Lower lobe of right lung (tissue), 2 donors: ENCODE measurements at regions not wholly inside any gene's neighbourhood (a gene's known extent, or its start where the extent isn't known, plus 50 kb on each side); places are given as distances from the start of the nearest gene placed in this dataset.

Source experiments
- ATAC-seq, 2 donors: fragments of 200-7000 bp; cut with Tn5 transposase; one replicate each; pipeline ENCODE4 v1.9.1; 2020 to 2022; ENCODE audit warnings: mild to moderate bottlenecking in 2 of 2, moderate library complexity in 2 of 2
- DNase-seq: peaks from one replicate; pipeline ENCODE4 v3.0.0-alpha.2; 2020
- H3K27ac ChIP-seq: fragments of 200-600 bp; one replicate; pipeline ENCODE4 v1.8.0; 2022
- H3K27me3 ChIP-seq: fragments of 200-600 bp; one replicate; pipeline ENCODE4 v1.8.0; 2022; ENCODE audit warnings: low read depth
- H3K36me3 ChIP-seq: fragments of 200-600 bp; one replicate; pipeline ENCODE4 v1.8.0; 2022; ENCODE audit warnings: mild to moderate bottlenecking
- H3K4me1 ChIP-seq: fragments of 200-600 bp; one replicate; pipeline ENCODE4 v1.8.0; 2022
- H3K4me3 ChIP-seq: fragments of 200-600 bp; one replicate; pipeline ENCODE4 v1.8.0; 2022; ENCODE audit warnings: mild to moderate bottlenecking
- H3K9me3 ChIP-seq: fragments of 200-600 bp; one replicate; pipeline ENCODE4 v1.8.0; 2022
- intact Hi-C: fragments of 100-400 bp; cut with DNase I; formaldehyde crosslinking; loops from one replicate; pipeline ENCODE4 v1.11.0; 2022
- TF ChIP-seq, protein P1 (sequence below): fragments of 200-600 bp; IDR thresholded peaks from one replicate; pipeline ENCODE4 v1.8.0; 2022; ENCODE audit warnings: antibody characterized with exemption, mild to moderate bottlenecking
- donor health status: DM: no; HTN: yes; CAD: no; lungs with severe emphysema.

DNA sequence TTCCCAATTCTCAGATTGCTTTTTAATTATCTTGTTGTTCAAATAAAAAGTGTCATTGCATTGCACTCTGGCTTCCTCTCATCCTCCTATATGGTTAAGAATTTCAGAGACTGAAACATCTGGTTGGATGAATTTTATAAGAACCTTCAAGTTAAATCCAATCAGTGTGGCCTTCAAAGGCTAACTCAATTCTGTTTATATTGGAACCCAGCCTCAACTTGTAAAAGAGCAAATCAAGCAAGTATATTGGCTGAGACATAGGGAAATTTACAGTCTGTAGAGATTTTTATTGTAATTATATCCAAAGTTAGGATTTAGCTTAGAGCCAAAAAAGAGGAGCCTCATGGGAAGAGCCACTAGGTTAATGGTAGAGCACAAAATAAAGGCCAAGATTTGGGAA, 159.9 kb upstream of the FER start:
- H3K27ac ChIP-seq = no peak overlapping the region
- no peaks in the 10 kb centered on the region for H3K9me3 ChIP-seq
- no peaks in the 10 kb centered on the region for H3K4me1 ChIP-seq
- intact Hi-C loops = no loop called here
- DNase-seq = no peak
- H3K27me3 ChIP-seq = no peaks in the 10 kb centered on the region
- no peak overlapping the region for H3K4me3 ChIP-seq
- TF ChIP-seq, protein P1, sequence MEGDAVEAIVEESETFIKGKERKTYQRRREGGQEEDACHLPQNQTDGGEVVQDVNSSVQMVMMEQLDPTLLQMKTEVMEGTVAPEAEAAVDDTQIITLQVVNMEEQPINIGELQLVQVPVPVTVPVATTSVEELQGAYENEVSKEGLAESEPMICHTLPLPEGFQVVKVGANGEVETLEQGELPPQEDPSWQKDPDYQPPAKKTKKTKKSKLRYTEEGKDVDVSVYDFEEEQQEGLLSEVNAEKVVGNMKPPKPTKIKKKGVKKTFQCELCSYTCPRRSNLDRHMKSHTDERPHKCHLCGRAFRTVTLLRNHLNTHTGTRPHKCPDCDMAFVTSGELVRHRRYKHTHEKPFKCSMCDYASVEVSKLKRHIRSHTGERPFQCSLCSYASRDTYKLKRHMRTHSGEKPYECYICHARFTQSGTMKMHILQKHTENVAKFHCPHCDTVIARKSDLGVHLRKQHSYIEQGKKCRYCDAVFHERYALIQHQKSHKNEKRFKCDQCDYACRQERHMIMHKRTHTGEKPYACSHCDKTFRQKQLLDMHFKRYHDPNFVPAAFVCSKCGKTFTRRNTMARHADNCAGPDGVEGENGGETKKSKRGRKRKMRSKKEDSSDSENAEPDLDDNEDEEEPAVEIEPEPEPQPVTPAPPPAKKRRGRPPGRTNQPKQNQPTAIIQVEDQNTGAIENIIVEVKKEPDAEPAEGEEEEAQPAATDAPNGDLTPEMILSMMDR = no peak
- no peaks in the 10 kb centered on the region for H3K36me3 ChIP-seq
- no peak for ATAC-seq

DNA sequence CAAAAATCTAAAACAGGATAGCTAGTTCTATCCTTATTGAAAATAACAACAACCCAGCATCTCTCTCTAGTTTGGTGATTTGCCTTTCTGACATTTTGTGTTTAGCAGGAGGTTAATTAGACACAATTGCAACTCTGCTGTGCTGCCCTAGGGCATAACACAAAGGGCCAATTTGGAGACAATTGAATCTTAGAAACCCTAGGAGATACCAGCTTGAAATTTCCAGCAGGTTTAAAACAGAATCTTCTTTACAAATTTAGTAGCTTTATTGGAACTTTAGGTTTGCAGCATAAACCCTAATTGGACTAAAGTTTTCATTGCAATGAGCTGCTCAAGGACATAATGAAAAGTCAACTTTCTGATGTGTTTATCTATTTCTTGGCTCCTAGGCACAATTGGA, 166.7 kb upstream of the FER start:
- intact Hi-C loops = no loop called here
- Histone ChIP-seq H3K27me3 (no peaks in the 10 kb centered on the region), H3K4me1 (no peaks in the 10 kb centered on the region), H3K4me3 (no peak overlapping the region), H3K9me3 (no peaks in the 10 kb centered on the region), H3K27ac (no peak overlapping the region), H3K36me3 (no peaks in the 10 kb centered on the region)
- ATAC-seq (no peak), DNase-seq (no peak)
- TF ChIP-seq, protein P1 = no peak

DNA sequence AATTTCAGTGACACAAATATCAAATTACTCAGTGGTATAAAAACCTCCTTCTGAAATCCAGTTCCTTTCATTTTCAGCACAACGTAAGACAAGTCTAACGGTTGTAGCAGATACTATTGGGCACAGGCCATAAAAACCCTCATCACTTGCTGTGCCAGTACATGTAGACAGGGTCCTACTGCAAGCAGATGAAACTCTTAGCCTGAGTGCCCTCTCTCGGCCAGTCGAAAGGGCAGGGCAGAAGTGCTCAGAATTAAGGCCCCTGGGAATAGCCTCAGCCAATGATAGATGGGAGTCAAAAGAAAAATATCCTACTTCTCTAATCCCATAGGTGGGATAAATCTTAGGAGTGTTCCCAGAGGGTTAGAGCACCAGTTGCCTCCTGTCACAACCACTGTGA, 168.5 kb upstream of the FER start:
- no peak for ATAC-seq
- intact Hi-C loops = no loop called here
- Histone ChIP-seq H3K9me3 (peaks cover 6% of the 10 kb centered on the region), H3K36me3 (no peaks in the 10 kb centered on the region), H3K27me3 (no peaks in the 10 kb centered on the region), H3K4me1 (no peaks in the 10 kb centered on the region), H3K4me3 (no peak overlapping the region), H3K27ac (no peak overlapping the region)
- TF ChIP-seq, protein P1 = no peak
- no peak for DNase-seq

DNA sequence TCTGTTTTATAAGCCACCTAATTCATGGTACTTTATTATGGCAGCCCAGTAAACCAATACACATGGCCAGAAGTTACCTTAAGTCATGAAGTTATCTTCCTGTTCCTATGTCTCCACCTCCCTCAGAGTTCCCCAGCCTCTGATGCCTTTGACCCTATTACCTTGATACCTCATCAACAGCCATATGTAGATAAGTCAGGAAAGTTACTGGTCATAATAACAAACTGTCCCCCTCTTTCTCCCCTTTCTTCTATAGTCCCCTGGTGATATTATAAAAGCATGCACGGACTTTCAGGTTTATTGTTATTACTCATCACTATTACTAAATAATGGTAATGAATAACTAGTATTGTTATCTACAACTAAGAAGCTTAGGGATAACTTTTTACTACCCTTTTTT, 168.9 kb upstream of the FER start:
- DNase-seq = no peak
- Histone ChIP-seq H3K9me3 (peaks cover 6% of the 10 kb centered on the region), H3K36me3 (no peaks in the 10 kb centered on the region), H3K27ac (no peak overlapping the region), H3K27me3 (no peaks in the 10 kb centered on the region), H3K4me1 (no peaks in the 10 kb centered on the region), H3K4me3 (no peak overlapping the region)
- ATAC-seq = no peak
- TF ChIP-seq, protein P1 = no peak
- intact Hi-C loops = no loop called here

DNA sequence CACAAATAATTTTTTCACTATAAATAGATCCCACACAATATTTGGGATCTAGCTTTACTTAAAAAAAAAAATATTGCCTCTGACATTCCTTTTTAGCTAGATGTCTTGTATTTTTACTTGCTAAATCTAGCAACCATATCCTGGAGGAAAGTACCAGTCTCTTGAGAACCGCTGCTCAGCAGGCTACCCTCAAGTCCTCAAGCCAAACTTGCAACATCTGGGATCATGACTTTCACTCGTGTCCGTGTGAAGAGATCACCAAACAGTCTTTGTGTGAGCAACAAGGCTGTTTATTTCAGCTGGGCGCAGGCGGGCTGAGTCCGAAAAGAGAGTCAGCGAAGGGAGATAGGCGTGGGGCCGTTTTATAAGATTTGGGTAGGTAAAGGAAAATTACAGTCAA, 180.3 kb upstream of the FER start:
- H3K36me3 ChIP-seq = no peaks in the 10 kb centered on the region
- no peak overlapping the region for H3K4me3 ChIP-seq
- no peak for DNase-seq
- H3K27me3 ChIP-seq = no peaks in the 10 kb centered on the region
- H3K9me3 ChIP-seq = no peaks in the 10 kb centered on the region
- intact Hi-C loops = no loop called here
- no peaks in the 10 kb centered on the region for H3K4me1 ChIP-seq
- TF ChIP-seq, protein P1 = no peak
- no peak for ATAC-seq
- H3K27ac ChIP-seq = no peak overlapping the region

DNA sequence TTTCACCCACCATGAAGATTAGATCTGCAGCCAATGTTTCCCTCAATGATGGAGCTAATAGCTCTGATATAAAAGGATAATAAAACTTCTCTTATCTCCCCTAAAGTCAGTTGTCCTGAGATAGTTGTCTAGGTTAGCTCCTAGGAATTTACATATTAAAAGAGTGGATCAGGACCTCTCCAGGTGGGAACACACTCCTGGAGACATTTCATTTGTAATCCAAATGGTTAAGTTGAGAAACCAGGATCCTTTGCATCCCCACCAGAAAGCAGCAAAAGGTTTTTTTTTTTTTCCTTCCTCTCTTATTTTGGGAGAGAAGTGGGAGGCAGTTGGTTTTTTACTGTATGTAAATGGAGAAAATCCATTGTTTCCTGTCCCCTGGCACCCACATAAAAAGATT, 182.5 kb upstream of the FBXL17 start:
- no peaks in the 10 kb centered on the region for H3K4me1 ChIP-seq
- TF ChIP-seq, protein P1 = no peak
- no peak overlapping the region for H3K4me3 ChIP-seq
- ATAC-seq (no peak), DNase-seq (no peak)
- no peaks in the 10 kb centered on the region for H3K27me3 ChIP-seq
- H3K36me3 ChIP-seq = no peaks in the 10 kb centered on the region
- no peaks in the 10 kb centered on the region for H3K9me3 ChIP-seq
- intact Hi-C loops = no loop called here
- H3K27ac ChIP-seq = no peak overlapping the region
